HEK293T (cell line): ENCODE measurements at regions not wholly inside any gene's neighbourhood (a gene's known extent, or its start where the extent isn't known, plus 50 kb on each side); places are given as distances from the start of the nearest gene placed in this dataset.

Experiments
- CTCF ChIA-PET: fragments of 350-600 bp; formaldehyde crosslinking; extraction: SDS; loops from one replicate; lab custom pipeline; 2021; ENCODE audit warnings: antibody characterized with exemption, inconsistent platforms; lab: Yijun Ruan, JAX
- POLR2A ChIA-PET: fragments of 350-600 bp; formaldehyde crosslinking; extraction: SDS; loops from one replicate; lab custom pipeline; 2020; ENCODE audit warnings: antibody characterized with exemption, inconsistent platforms; lab: Yijun Ruan, JAX
- DNase-seq: peaks from one replicate; pipeline ENCODE4 v3.0.0; 2012; ENCODE audit warnings: mixed read lengths; ENCODE audit errors: extremely low spot score
- ARNT ChIP-seq: fragments of 450-650 bp; IDR thresholded peaks from 2 replicates; pipeline ENCODE4 v1.6.1; 2017; ENCODE audit warnings: mild to moderate bottlenecking
- BHLHE40 ChIP-seq: fragments of 450-650 bp; IDR thresholded peaks from 2 replicates; pipeline ENCODE4 v1.6.1; 2016; ENCODE audit warnings: mild to moderate bottlenecking, moderate library complexity, borderline replicate concordance
- CTBP1 ChIP-seq: fragments of 450-650 bp; IDR thresholded peaks from 2 replicates; pipeline ENCODE4 v1.6.1; 2016; ENCODE audit warnings: borderline replicate concordance
- ELF4 ChIP-seq: fragments of 450-650 bp; IDR thresholded peaks from 2 replicates; pipeline ENCODE4 v1.6.1; 2017; ENCODE audit warnings: antibody characterized with exemption
- FOXA1 ChIP-seq: fragments of 450-650 bp; IDR thresholded peaks from 2 replicates; pipeline ENCODE4 v1.6.1; 2016; ENCODE audit warnings: mild to moderate bottlenecking
- FOXK2 ChIP-seq: fragments of 450-650 bp; IDR thresholded peaks from 2 replicates; pipeline ENCODE4 v1.6.1; 2016; ENCODE audit warnings: mild to moderate bottlenecking
- FOXM1 ChIP-seq: fragments of 450-650 bp; IDR thresholded peaks from 2 replicates; pipeline ENCODE4 v1.6.1; 2017; ENCODE audit warnings: mild to moderate bottlenecking, borderline replicate concordance
- HDGF ChIP-seq: fragments of 450-650 bp; IDR thresholded peaks from 2 replicates; pipeline ENCODE4 v1.6.1; 2017; ENCODE audit warnings: antibody characterized with exemption, borderline replicate concordance
- L3MBTL2 ChIP-seq: fragments of 450-650 bp; conservative IDR thresholded peaks from 2 replicates; pipeline ENCODE4 v1.6.1; 2016; ENCODE audit warnings: mild to moderate bottlenecking
- LEF1 ChIP-seq: fragments of 450-650 bp; IDR thresholded peaks from 2 replicates; pipeline ENCODE4 v1.6.1; 2017; ENCODE audit warnings: mild to moderate bottlenecking, borderline replicate concordance
- NFRKB ChIP-seq: fragments of 450-650 bp; IDR thresholded peaks from 2 replicates; pipeline ENCODE4 v1.6.1; 2016; ENCODE audit warnings: mild to moderate bottlenecking, moderate library complexity
- PKNOX1 ChIP-seq: fragments of 450-650 bp; IDR thresholded peaks from 2 replicates; pipeline ENCODE4 v1.6.1; 2016
- SP1 ChIP-seq: fragments of 450-650 bp; IDR thresholded peaks from 2 replicates; pipeline ENCODE4 v1.6.1; 2017
- SUZ12 ChIP-seq: fragments of 450-650 bp; IDR thresholded peaks from 2 replicates; pipeline ENCODE4 v1.6.1; 2016; ENCODE audit warnings: mild to moderate bottlenecking
- TARDBP ChIP-seq: fragments of 450-650 bp; IDR thresholded peaks from 2 replicates; pipeline ENCODE4 v1.6.1; 2016
- ZNF384 ChIP-seq: fragments of 450-650 bp; IDR thresholded peaks from 2 replicates; pipeline ENCODE4 v1.6.1; 2016

DNA sequence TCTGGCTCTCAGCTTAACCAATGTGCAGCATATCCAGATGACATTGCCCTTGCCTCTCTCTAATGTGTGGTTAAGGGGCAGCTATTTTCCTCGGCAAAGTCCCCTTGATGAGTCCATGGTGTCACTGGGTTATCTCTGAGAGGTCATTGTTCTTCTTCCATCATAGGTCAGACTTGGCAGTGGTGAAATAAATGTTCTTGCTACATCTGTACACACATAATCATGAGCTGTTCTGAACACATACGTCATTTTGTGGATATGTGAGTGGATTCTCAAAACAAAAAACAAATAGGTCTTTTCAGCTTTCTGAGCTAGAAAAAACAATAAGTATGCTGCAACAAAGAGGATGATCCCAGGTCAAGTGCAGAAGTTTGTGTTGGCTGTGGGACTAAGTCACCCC lies 134.7 kb upstream of the PTPN3 start:
- no peak for DNase-seq
- ChIA-PET CTCF (no interaction called here), POLR2A (no interaction called here)
- TF ChIP-seq CTBP1 (no peak), ARNT (no peak), FOXA1 (no peak), PKNOX1 (no peak), SP1 (no peak), LEF1 (no peak), FOXM1 (no peak), L3MBTL2 (no peak), NFRKB (no peak), SUZ12 (no peak), BHLHE40 (no peak), FOXK2 (no peak), TARDBP (no peak), ELF4 (no peak)

GRCh38 chr9:109639674-109640579 lies 140.1 kb upstream of the PALM2AKAP2 start:
- POLR2A ChIA-PET = no interaction called here
- CTCF ChIA-PET = interaction anchor here (1.2 kb wide), 1 partner anchor 66 kb away, joined by 3 read pairs; no protein-coding TSS in a partner anchor

DNA sequence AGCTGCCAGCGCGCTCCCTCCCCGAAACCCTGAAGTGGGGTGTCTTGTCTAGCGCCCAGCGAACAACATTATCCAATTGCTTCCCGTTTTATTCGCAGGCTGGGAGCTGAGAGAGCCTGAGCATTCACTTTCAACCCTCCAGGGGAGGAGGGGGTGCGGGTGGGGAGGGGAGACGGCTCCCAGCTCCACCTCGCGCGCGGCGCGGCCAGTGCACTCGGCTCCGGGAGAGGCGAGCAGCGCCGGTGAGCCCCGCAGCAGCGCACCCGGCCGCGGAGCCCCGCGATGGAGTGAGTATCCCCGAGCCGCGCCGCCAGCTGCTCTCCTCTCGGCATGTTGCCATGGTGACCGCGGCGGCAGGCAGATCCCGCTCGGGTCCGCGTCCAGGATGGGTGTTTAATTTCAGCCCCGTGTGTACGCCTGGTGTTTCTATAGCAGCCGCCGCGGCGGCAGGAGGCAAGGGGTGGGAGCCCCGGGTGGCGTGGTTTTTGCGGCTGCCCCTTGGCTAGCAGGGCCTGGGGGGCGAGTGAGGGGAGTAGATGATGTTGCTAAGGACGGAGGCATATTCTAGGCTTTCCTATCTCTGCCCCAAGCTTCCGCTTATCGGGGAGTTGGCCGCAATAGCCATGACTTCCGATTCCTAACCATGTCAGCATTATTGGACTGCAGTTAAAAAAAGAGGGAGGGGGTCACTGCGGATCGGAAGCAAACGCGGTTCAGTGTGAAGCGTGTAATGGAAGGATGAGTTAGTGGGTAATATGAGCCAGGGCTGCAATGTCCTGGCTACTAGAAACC lies 139.2 kb upstream of the PALM2AKAP2 start:
- ChIA-PET CTCF (interaction anchor here (1.2 kb wide), 1 partner anchor 67 kb away, joined by 3 read pairs; no protein-coding TSS in a partner anchor), POLR2A (no interaction called here)
- TF ChIP-seq PKNOX1 = no peak
- peak; percentile 51 for DNase-seq

More at GRCh38 chr9:109639674-109640579, 140.1 kb upstream of the PALM2AKAP2 start:
- TF ChIP-seq ELF4 (no peak), BHLHE40 (no peak), FOXA1 (no peak)
- peak; percentile 22 for DNase-seq

- CTCF ChIA-PET = interaction anchor here (1.3 kb wide), 1 partner anchor 176 kb away, joined by 3 read pairs; no protein-coding TSS in a partner anchor
Observed at GRCh38 chr9:109641372-109641659, 138.7 kb upstream of the PALM2AKAP2 start.

DNA sequence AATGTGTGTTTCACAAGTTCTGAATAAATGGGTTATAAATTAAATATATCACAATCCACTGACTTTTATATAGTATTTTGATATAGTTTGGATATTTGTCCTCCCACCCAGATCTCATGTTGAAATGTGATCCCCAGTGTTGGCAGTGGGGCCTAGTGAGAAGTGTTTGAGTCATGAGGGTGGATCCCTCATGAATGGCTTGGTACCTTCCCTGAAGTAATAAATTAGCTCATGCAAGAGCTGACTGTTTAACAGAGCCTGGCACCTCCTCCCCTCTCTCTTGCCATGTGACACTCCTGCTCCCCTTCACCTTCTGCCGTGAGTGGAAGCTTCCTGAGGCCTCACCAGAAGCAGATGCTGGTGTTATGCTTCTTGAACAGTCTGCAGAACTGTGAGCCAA lies 127.9 kb upstream of the PALM2AKAP2 start:
- DNase-seq = no peak

More at GRCh38 chr9:109641372-109641659, 138.7 kb upstream of the PALM2AKAP2 start:
- POLR2A ChIA-PET = no interaction called here
- TF ChIP-seq BHLHE40 (no peak), ZNF384 (no peak), LEF1 (no peak), FOXK2 (no peak), L3MBTL2 (no peak), SP1 (no peak), TARDBP (no peak), ELF4 (no peak), NFRKB (no peak), HDGF (no peak), SUZ12 (no peak), ARNT (no peak), CTBP1 (no peak), FOXM1 (no peak), FOXA1 (no peak)
- no peak for DNase-seq

More for the DNA sequence above, 127.9 kb upstream of the PALM2AKAP2 start:
- CTCF ChIA-PET = no interaction called here
- POLR2A ChIA-PET = no interaction called here
- TF ChIP-seq L3MBTL2 (no peak), LEF1 (no peak), PKNOX1 (no peak), TARDBP (no peak), ARNT (no peak), ELF4 (no peak), FOXA1 (no peak), HDGF (no peak), SP1 (no peak), NFRKB (no peak), CTBP1 (no peak), FOXK2 (no peak), SUZ12 (no peak)
